Colonic mucosa (tissue), 4 donors: ENCODE measurements at regions not wholly inside any gene's neighbourhood (a gene's known extent, or its start where the extent isn't known, plus 50 kb on each side); places are given as distances from the start of the nearest gene placed in this dataset.
"Not testable (repeated sequence)": the region's sequence is repeated elsewhere in the genome, so short reads cannot be mapped to it uniquely, and the experiment has no call there.

Source experiments
- DNase-seq: peaks from one replicate; pipeline ENCODE4 v3.0.0-alpha.2; 2020
- H3K27ac ChIP-seq: fragments of 200-600 bp; one replicate; pipeline ENCODE4 v1.8.0; 2021
- H3K27me3 ChIP-seq: fragments of 200-600 bp; one replicate; pipeline ENCODE4 v1.8.0; 2021
- H3K36me3 ChIP-seq: fragments of 200-600 bp; one replicate; pipeline ENCODE4 v1.8.0; 2021
- H3K4me1 ChIP-seq: fragments of 200-600 bp; one replicate; pipeline ENCODE4 v1.8.0; 2021; ENCODE audit warnings: mild to moderate bottlenecking
- H3K4me3 ChIP-seq: fragments of 200-600 bp; one replicate; pipeline ENCODE4 v1.8.0; 2021
- H3K9ac ChIP-seq, 2 donors: one replicate each; pipeline ENCODE4 v1.7.0; 2013; ENCODE audit warnings: control low read depth in 2 of 2, low read depth in 2 of 2, low read length in 2 of 2
- H3K9me3 ChIP-seq: fragments of 200-600 bp; one replicate; pipeline ENCODE4 v1.8.0; 2021
- intact Hi-C: fragments of 100-400 bp; cut with DNase I; formaldehyde crosslinking; loops from one replicate; pipeline ENCODE4 v1.14.1; 2022
- TF ChIP-seq, protein P1 (sequence below): fragments of 200-600 bp; IDR thresholded peaks from one replicate; pipeline ENCODE4 v1.8.0; 2022; ENCODE audit warnings: antibody characterized with exemption, mild to moderate bottlenecking
- donor health status: healthy.
- donor health status: DM: no; HTN: no; CAD: no.
- donor health status: DM: no; HTN: no; CAD: no.

DNA sequence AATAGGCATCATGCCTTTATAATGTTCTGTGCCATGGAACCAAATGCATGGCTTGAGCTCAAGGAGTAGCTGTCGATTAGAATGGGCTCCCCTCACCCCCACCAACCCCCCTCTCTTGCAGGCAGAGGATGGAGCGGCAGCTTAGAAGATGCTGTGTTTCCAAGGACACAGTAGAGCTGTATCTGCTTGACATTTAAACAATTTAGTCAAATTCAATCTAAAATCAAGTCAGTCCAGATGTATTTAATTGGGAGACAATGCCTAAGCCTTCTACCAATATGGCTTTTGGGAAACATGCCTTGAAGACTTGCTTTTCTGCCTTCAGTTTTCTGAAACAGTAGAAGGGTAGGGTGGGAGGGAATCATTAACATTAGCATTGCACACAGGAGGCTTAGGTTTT, 497.1 kb upstream of the NRP1 start:
- H3K27ac ChIP-seq: no peak overlapping the region
- H3K4me3 ChIP-seq: no peak overlapping the region
- DNase-seq: no peak
- H3K27me3 ChIP-seq: no peaks in the 10 kb centered on the region
- no peak overlapping the region for H3K9ac ChIP-seq
- no peaks in the 10 kb centered on the region for H3K4me1 ChIP-seq
- TF ChIP-seq, protein P1, sequence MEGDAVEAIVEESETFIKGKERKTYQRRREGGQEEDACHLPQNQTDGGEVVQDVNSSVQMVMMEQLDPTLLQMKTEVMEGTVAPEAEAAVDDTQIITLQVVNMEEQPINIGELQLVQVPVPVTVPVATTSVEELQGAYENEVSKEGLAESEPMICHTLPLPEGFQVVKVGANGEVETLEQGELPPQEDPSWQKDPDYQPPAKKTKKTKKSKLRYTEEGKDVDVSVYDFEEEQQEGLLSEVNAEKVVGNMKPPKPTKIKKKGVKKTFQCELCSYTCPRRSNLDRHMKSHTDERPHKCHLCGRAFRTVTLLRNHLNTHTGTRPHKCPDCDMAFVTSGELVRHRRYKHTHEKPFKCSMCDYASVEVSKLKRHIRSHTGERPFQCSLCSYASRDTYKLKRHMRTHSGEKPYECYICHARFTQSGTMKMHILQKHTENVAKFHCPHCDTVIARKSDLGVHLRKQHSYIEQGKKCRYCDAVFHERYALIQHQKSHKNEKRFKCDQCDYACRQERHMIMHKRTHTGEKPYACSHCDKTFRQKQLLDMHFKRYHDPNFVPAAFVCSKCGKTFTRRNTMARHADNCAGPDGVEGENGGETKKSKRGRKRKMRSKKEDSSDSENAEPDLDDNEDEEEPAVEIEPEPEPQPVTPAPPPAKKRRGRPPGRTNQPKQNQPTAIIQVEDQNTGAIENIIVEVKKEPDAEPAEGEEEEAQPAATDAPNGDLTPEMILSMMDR: no peak
- H3K9me3 ChIP-seq: no peaks in the 10 kb centered on the region
- H3K36me3 ChIP-seq: no peaks in the 10 kb centered on the region
- intact Hi-C loops: no loop called here

DNA sequence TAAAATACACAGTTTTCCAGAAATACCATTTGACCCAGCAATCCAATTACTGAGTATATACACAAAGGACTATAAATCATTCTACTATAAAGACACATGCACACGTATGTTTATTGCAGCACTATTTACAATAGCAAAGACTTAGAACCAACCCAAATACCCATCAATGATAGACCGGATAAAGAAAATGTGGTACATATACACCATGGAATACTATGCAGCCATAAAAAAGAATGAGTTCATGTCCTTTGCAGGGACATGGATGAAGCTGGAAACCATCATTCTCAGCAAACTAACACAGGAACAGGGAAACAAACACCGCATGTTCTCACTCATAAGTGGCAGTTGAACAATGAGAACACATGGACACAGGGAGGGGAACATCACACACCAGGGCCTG, 495.4 kb upstream of the NRP1 start:
- H3K4me1 ChIP-seq, H3K4me3 ChIP-seq, H3K36me3 ChIP-seq, H3K9me3 ChIP-seq, DNase-seq, intact Hi-C loops, H3K27ac ChIP-seq, H3K27me3 ChIP-seq, H3K9ac ChIP-seq: not testable (repeated sequence)

- TF ChIP-seq, protein P1: no peak
- Histone ChIP-seq H3K4me1 (no peaks in the 10 kb centered on the region), H3K9me3 (no peaks in the 10 kb centered on the region), H3K9ac (no peak overlapping the region), H3K4me3 (no peak overlapping the region), H3K27me3 (no peaks in the 10 kb centered on the region), H3K36me3 (no peaks in the 10 kb centered on the region), H3K27ac (no peak overlapping the region)
- DNase-seq: no peak
- intact Hi-C loops: no loop called here
Measured at GRCh38 chr10:33828592-33828991, 494.1 kb upstream of the NRP1 start.

GRCh38 chr10:33826186-33826585, 491.7 kb upstream of the NRP1 start:
- DNase-seq: no peak
- TF ChIP-seq, protein P1: no peak
- intact Hi-C loops: no loop called here
- no peak overlapping the region for H3K9ac ChIP-seq
- no peak overlapping the region for H3K4me3 ChIP-seq
- no peak overlapping the region for H3K27ac ChIP-seq
- no peaks in the 10 kb centered on the region for H3K4me1 ChIP-seq
- no peaks in the 10 kb centered on the region for H3K27me3 ChIP-seq
- no peaks in the 10 kb centered on the region for H3K9me3 ChIP-seq
- H3K36me3 ChIP-seq: no peaks in the 10 kb centered on the region

- H3K9ac ChIP-seq: no peak overlapping the region
- no peak overlapping the region for H3K27ac ChIP-seq
- H3K27me3 ChIP-seq: no peaks in the 10 kb centered on the region
- no peak overlapping the region for H3K4me3 ChIP-seq
- H3K36me3 ChIP-seq: no peaks in the 10 kb centered on the region
- DNase-seq: no peak
- H3K4me1 ChIP-seq: no peaks in the 10 kb centered on the region
- TF ChIP-seq, protein P1: no peak
- intact Hi-C loops: no loop called here
- no peaks in the 10 kb centered on the region for H3K9me3 ChIP-seq
Measured at GRCh38 chr10:33822774-33823173, 488.3 kb upstream of the NRP1 start.

GRCh38 chr10:33820531-33820930, 486.1 kb upstream of the NRP1 start:
- DNase-seq: no peak
- Histone ChIP-seq H3K4me1 (no peaks in the 10 kb centered on the region), H3K4me3 (no peak overlapping the region), H3K9ac (no peak overlapping the region), H3K36me3 (no peaks in the 10 kb centered on the region), H3K27ac (no peak overlapping the region), H3K27me3 (no peaks in the 10 kb centered on the region), H3K9me3 (no peaks in the 10 kb centered on the region)
- intact Hi-C loops: no loop called here
- TF ChIP-seq, protein P1: no peak
